Endothelial cell (in vitro differentiated cells): ENCODE measurements at regions not wholly inside any gene's neighbourhood (a gene's known extent, or its start where the extent isn't known, plus 50 kb on each side); places are given as distances from the start of the nearest gene placed in this dataset.

Experiments
- DNase-seq: peaks from one replicate; pipeline ENCODE4 v3.0.0; 2021; ENCODE audit warnings: low spot score
- H3K27ac Mint-ChIP-seq: one replicate; pipeline ENCODE4 v1.8.0; 2021; ENCODE audit warnings: mixed read lengths, inconsistent platforms; ENCODE audit not compliant: unreplicated experiment
- H3K27me3 Mint-ChIP-seq: one replicate; pipeline ENCODE4 v1.8.0; 2021; ENCODE audit warnings: mild to moderate bottlenecking, moderate library complexity, mixed read lengths, inconsistent platforms; ENCODE audit not compliant: unreplicated experiment
- H3K36me3 Mint-ChIP-seq: one replicate; pipeline ENCODE4 v1.8.0; 2021; ENCODE audit warnings: mild to moderate bottlenecking, low read depth, mixed read lengths, inconsistent platforms; ENCODE audit not compliant: unreplicated experiment
- H3K4me1 Mint-ChIP-seq: one replicate; pipeline ENCODE4 v1.8.0; 2021; ENCODE audit warnings: mild to moderate bottlenecking, mixed read lengths, inconsistent platforms; ENCODE audit not compliant: unreplicated experiment
- H3K4me3 Mint-ChIP-seq: one replicate; pipeline ENCODE4 v1.8.0; 2021; ENCODE audit warnings: mild to moderate bottlenecking, mixed read lengths, inconsistent platforms; ENCODE audit not compliant: unreplicated experiment
- H3K9me3 Mint-ChIP-seq: one replicate; pipeline ENCODE4 v1.8.0; 2021; ENCODE audit warnings: mixed read lengths, inconsistent platforms; ENCODE audit not compliant: unreplicated experiment
- CTCF ChIP-seq: fragments of 200-600 bp; sonication (generic); IDR thresholded peaks from one replicate; pipeline ENCODE4 v1.5.0; 2021; ENCODE audit warnings: antibody characterized with exemption; ENCODE audit not compliant: unreplicated experiment

GRCh38 chr16:6531067-6531466, 801.6 kb upstream of the RBFOX1 start:
- Mint-ChIP-seq H3K9me3 (no peaks in the 10 kb centered on the region), H3K4me1 (no peaks in the 10 kb centered on the region), H3K27me3 (no peaks in the 10 kb centered on the region), H3K27ac (no peak overlapping the region), H3K36me3 (no peaks in the 10 kb centered on the region), H3K4me3 (no peak overlapping the region)
- no peak for DNase-seq
- TF ChIP-seq CTCF = no peak

- H3K4me3 Mint-ChIP-seq = no peak overlapping the region
- no peaks in the 10 kb centered on the region for H3K27me3 Mint-ChIP-seq
- no peak for TF ChIP-seq CTCF
- H3K4me1 Mint-ChIP-seq = no peaks in the 10 kb centered on the region
- H3K27ac Mint-ChIP-seq = no peak overlapping the region
- H3K9me3 Mint-ChIP-seq = no peaks in the 10 kb centered on the region
- H3K36me3 Mint-ChIP-seq = no peaks in the 10 kb centered on the region
- DNase-seq = no peak
Observed at GRCh38 chr16:6528217-6528616, 804.4 kb upstream of the RBFOX1 start.

- no peak for TF ChIP-seq CTCF
- Mint-ChIP-seq H3K36me3 (no peaks in the 10 kb centered on the region), H3K4me3 (no peak overlapping the region), H3K27me3 (no peaks in the 10 kb centered on the region), H3K4me1 (no peaks in the 10 kb centered on the region), H3K9me3 (no peaks in the 10 kb centered on the region), H3K27ac (no peak overlapping the region)
- no peak for DNase-seq
Observed at GRCh38 chr16:6527646-6528045, 805.0 kb upstream of the RBFOX1 start.

- no peaks in the 10 kb centered on the region for H3K9me3 Mint-ChIP-seq
- no peak overlapping the region for H3K4me3 Mint-ChIP-seq
- H3K27ac Mint-ChIP-seq = no peak overlapping the region
- no peak for DNase-seq
- H3K4me1 Mint-ChIP-seq = no peaks in the 10 kb centered on the region
- no peaks in the 10 kb centered on the region for H3K36me3 Mint-ChIP-seq
- no peak for TF ChIP-seq CTCF
- H3K27me3 Mint-ChIP-seq = no peaks in the 10 kb centered on the region
Observed at GRCh38 chr16:6524501-6524900, 808.1 kb upstream of the RBFOX1 start.

- no peak for TF ChIP-seq CTCF
- H3K27me3 Mint-ChIP-seq = no peaks in the 10 kb centered on the region
- H3K27ac Mint-ChIP-seq = no peak overlapping the region
- H3K36me3 Mint-ChIP-seq = no peaks in the 10 kb centered on the region
- no peaks in the 10 kb centered on the region for H3K4me1 Mint-ChIP-seq
- DNase-seq = no peak
- H3K4me3 Mint-ChIP-seq = no peak overlapping the region
- H3K9me3 Mint-ChIP-seq = no peaks in the 10 kb centered on the region
Observed at GRCh38 chr16:6517020-6517720, 815.5 kb upstream of the RBFOX1 start.
